ENCODE measurements at regions not wholly inside any gene's neighbourhood (a gene's known extent, or its start where the extent isn't known, plus 50 kb on each side); places are given as distances from the start of the nearest gene placed in this dataset.
"Not testable (repeated sequence)": the region's sequence is repeated elsewhere in the genome, so short reads cannot be mapped to it uniquely, and the experiment has no call there.

GRCh38 chr4:115489279-115489678, 375.9 kb upstream of the NDST4 start:
- Histone ChIP-seq H3K36me3 (no peaks in the 10 kb centered on the region), H3K27me3 (ENCODE audit: low read depth) (no peaks in the 10 kb centered on the region), H3K4me1 (no peaks in the 10 kb centered on the region), H3K27ac (replicated peaks) (no peak overlapping the region), H3K4me3 (no peak overlapping the region), H3K9me3 (replicated peaks) (peaks cover 25% of the 10 kb centered on the region)
- intact Hi-C loops (cut with micrococcal nuclease): no loop called here
- no peak for DNase-seq
- no peak for TF ChIP-seq CTCF (IDR thresholded peaks at IDR 0.05; ENCODE audit: borderline replicate concordance)

GRCh38 chr4:115485402-115485801, 372.0 kb upstream of the NDST4 start:
- Histone ChIP-seq H3K9me3 (replicated peaks) (no peaks in the 10 kb centered on the region), H3K27me3 (ENCODE audit: low read depth) (no peaks in the 10 kb centered on the region), H3K36me3 (no peaks in the 10 kb centered on the region), H3K27ac (replicated peaks) (no peak overlapping the region), H3K4me1 (no peaks in the 10 kb centered on the region), H3K4me3 (no peak overlapping the region)
- no peak for DNase-seq
- TF ChIP-seq CTCF (IDR thresholded peaks at IDR 0.05; ENCODE audit: borderline replicate concordance): no peak
- intact Hi-C loops (cut with micrococcal nuclease): no loop called here

GRCh38 chr4:115484479-115484878, 371.1 kb upstream of the NDST4 start:
- no peak overlapping the region for H3K4me3 ChIP-seq
- no peaks in the 10 kb centered on the region for H3K27me3 ChIP-seq (ENCODE audit: low read depth)
- DNase-seq: no peak
- no peak overlapping the region for H3K27ac ChIP-seq (replicated peaks)
- intact Hi-C loops (cut with micrococcal nuclease): no loop called here
- TF ChIP-seq CTCF (IDR thresholded peaks at IDR 0.05; ENCODE audit: borderline replicate concordance): no peak
- H3K9me3 ChIP-seq (replicated peaks): no peaks in the 10 kb centered on the region
- no peaks in the 10 kb centered on the region for H3K36me3 ChIP-seq
- H3K4me1 ChIP-seq: no peaks in the 10 kb centered on the region

- DNase-seq: no peak
- H3K27ac ChIP-seq (replicated peaks): no peak overlapping the region
- intact Hi-C loops (cut with micrococcal nuclease): no loop called here
- H3K36me3 ChIP-seq: no peaks in the 10 kb centered on the region
- TF ChIP-seq CTCF (IDR thresholded peaks at IDR 0.05; ENCODE audit: borderline replicate concordance): no peak
- H3K4me3 ChIP-seq: no peak overlapping the region
- peaks cover 11% of the 10 kb centered on the region for H3K9me3 ChIP-seq (replicated peaks)
- no peaks in the 10 kb centered on the region for H3K27me3 ChIP-seq (ENCODE audit: low read depth)
- no peaks in the 10 kb centered on the region for H3K4me1 ChIP-seq
These were observed 357.3 kb upstream of the NDST4 start for GRCh38 chr4:115470763-115471162.

- H3K4me3 ChIP-seq; H3K36me3 ChIP-seq; H3K27ac ChIP-seq (replicated peaks); H3K27me3 ChIP-seq (ENCODE audit: low read depth); DNase-seq; H3K4me1 ChIP-seq; intact Hi-C loops (cut with micrococcal nuclease): not testable (repeated sequence)
- H3K9me3 ChIP-seq (replicated peaks): peaks cover 34% of the 10 kb centered on the region
These were observed 345.9 kb upstream of the NDST4 start for GRCh38 chr4:115459301-115459700.

GRCh38 chr4:115456231-115456630, 342.8 kb upstream of the NDST4 start:
- no peak for DNase-seq
- H3K4me3 ChIP-seq: no peak overlapping the region
- intact Hi-C loops (cut with micrococcal nuclease): no loop called here
- no peaks in the 10 kb centered on the region for H3K4me1 ChIP-seq
- TF ChIP-seq CTCF (IDR thresholded peaks at IDR 0.05; ENCODE audit: borderline replicate concordance): no peak
- H3K9me3 ChIP-seq (replicated peaks): peaks cover 19% of the 10 kb centered on the region
- no peaks in the 10 kb centered on the region for H3K36me3 ChIP-seq
- no peaks in the 10 kb centered on the region for H3K27me3 ChIP-seq (ENCODE audit: low read depth)
- no peak overlapping the region for H3K27ac ChIP-seq (replicated peaks)

Measured in left ventricle myocardium inferior (tissue), 1 donor.